ENCODE measurements at regions not wholly inside any gene's neighbourhood (a gene's known extent, or its start where the extent isn't known, plus 50 kb on each side); places are given as distances from the start of the nearest gene placed in this dataset.

GRCh38 chr3:22485954-22486353 is 717.2 kb upstream of the UBE2E2 start:
- WGBS, result 94% methylated on average over 2 of the region's 3 CpGs
- no peak overlapping the region for H3K4me3 ChIP-seq (ENCODE audit: low read length)
- H3K36me3 ChIP-seq (ENCODE audit: insufficient read depth, low read length), result no peaks in the 10 kb centered on the region
- no peak overlapping the region for H3K27ac ChIP-seq (ENCODE audit: low read depth, low read length)
- no peaks in the 10 kb centered on the region for H3K9me3 ChIP-seq (ENCODE audit: insufficient read depth, low read depth, low read length)
- H3K9ac ChIP-seq (ENCODE audit: low read depth, low read length), result no peak overlapping the region
- no peaks in the 10 kb centered on the region for H3K4me1 ChIP-seq (ENCODE audit: insufficient read depth, low read length)
- H3K27me3 ChIP-seq (ENCODE audit: insufficient read depth, low read length), result no peaks in the 10 kb centered on the region

GRCh38 chr3:22490747-22491146 is 712.4 kb upstream of the UBE2E2 start:
- H3K36me3 ChIP-seq (ENCODE audit: insufficient read depth, low read length), result no peaks in the 10 kb centered on the region
- H3K4me3 ChIP-seq (ENCODE audit: low read length), result no peak overlapping the region
- 84% methylated on average over 1 of the region's 1 CpG for WGBS
- peaks cover 13% of the 10 kb centered on the region for H3K4me1 ChIP-seq (ENCODE audit: insufficient read depth, low read length)
- no peaks in the 10 kb centered on the region for H3K9me3 ChIP-seq (ENCODE audit: insufficient read depth, low read depth, low read length)
- no peak overlapping the region for H3K27ac ChIP-seq (ENCODE audit: low read depth, low read length)
- H3K9ac ChIP-seq (ENCODE audit: low read depth, low read length), result no peak overlapping the region
- peaks cover 5% of the 10 kb centered on the region; the same call in 1 of the 2 replicates for H3K27me3 ChIP-seq (ENCODE audit: insufficient read depth, low read length)

DNA sequence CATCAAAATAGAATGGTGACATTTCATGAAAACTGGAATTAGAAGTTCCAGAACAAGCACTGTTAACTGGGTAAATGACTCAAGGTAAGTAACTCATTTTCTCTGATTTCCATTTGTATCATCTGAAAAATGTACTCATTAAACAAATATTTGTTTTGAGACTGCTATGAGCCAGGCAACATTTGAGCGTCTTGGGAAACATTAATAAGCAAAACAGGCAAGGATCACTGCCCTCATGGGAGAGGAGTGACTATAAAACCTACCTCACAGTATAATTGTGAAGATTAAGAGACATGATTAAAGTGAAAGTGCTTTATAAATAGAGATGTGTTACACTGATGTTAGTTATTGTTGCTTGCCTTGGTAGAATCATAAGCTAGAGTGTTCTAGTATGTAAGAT is 711.8 kb upstream of the UBE2E2 start:
- H3K4me1 ChIP-seq (ENCODE audit: insufficient read depth, low read length), result peaks cover 16% of the 10 kb centered on the region
- H3K9me3 ChIP-seq (ENCODE audit: insufficient read depth, low read depth, low read length), result no peaks in the 10 kb centered on the region
- WGBS, result 91% methylated on average over 1 of the region's 1 CpG
- no peak overlapping the region for H3K4me3 ChIP-seq (ENCODE audit: low read length)
- H3K9ac ChIP-seq (ENCODE audit: low read depth, low read length), result no peak overlapping the region
- no peaks in the 10 kb centered on the region for H3K36me3 ChIP-seq (ENCODE audit: insufficient read depth, low read length)
- H3K27me3 ChIP-seq (ENCODE audit: insufficient read depth, low read length), result peaks cover 9% of the 10 kb centered on the region
- H3K27ac ChIP-seq (ENCODE audit: low read depth, low read length), result no peak overlapping the region

DNA sequence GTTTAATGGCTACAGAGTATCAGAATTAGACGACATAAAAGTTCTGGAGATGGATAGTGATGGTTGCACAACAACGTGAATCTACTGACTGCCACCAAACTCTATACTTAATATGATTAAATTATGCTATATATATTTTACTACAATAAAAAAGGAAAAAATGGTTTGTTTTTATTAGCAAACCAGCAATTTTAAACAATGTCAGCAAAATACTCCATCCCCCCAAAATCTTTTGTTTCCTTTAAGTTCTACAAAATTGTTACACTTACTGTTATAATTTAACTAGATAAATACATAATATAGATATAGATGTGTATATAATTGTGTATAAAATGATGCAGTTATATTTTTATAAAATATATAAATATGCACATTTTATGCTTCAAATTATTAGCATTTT is 710.8 kb upstream of the UBE2E2 start:
- 100% methylated on average over 1 of the region's 2 CpGs for WGBS

DNA sequence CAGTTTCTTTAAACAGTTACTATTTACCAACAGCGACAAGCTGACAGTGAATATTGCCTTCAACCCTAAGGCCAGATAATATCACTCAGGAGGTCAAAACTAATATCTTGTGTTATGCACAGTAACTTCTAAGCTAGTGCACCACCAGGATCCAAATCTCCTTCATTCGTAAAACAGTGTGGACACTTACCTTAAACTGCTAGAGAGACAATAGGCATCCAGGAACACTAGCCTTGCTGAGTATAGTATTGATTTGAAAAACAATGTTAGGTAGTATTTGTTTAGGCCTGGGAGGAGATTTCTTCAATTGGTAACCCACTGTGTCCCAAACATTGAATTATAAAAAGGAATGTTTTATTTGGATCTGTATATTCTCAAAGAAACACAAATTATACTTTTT is 707.9 kb upstream of the UBE2E2 start:
- Histone ChIP-seq H3K27me3 (ENCODE audit: insufficient read depth, low read length) (peaks cover 21% of the 10 kb centered on the region), H3K4me1 (ENCODE audit: insufficient read depth, low read length) (peaks cover 16% of the 10 kb centered on the region), H3K36me3 (ENCODE audit: insufficient read depth, low read length) (no peaks in the 10 kb centered on the region), H3K9me3 (ENCODE audit: insufficient read depth, low read depth, low read length) (no peaks in the 10 kb centered on the region), H3K27ac (ENCODE audit: low read depth, low read length) (no peak overlapping the region), H3K9ac (ENCODE audit: low read depth, low read length) (no peak overlapping the region), H3K4me3 (ENCODE audit: low read length) (no peak overlapping the region)
- 32% methylated on average over 2 of the region's 2 CpGs for WGBS

More for the DNA sequence above, 710.8 kb upstream of the UBE2E2 start:
- H3K27me3 ChIP-seq (ENCODE audit: insufficient read depth, low read length), result peaks cover 16% of the 10 kb centered on the region
- no peaks in the 10 kb centered on the region for H3K9me3 ChIP-seq (ENCODE audit: insufficient read depth, low read depth, low read length)
- H3K4me3 ChIP-seq (ENCODE audit: low read length), result no peak overlapping the region
- no peak overlapping the region for H3K27ac ChIP-seq (ENCODE audit: low read depth, low read length)
- H3K9ac ChIP-seq (ENCODE audit: low read depth, low read length), result no peak overlapping the region
- H3K4me1 ChIP-seq (ENCODE audit: insufficient read depth, low read length), result peaks cover 16% of the 10 kb centered on the region
- no peaks in the 10 kb centered on the region for H3K36me3 ChIP-seq (ENCODE audit: insufficient read depth, low read length)

- no peaks in the 10 kb centered on the region for H3K36me3 ChIP-seq (ENCODE audit: insufficient read depth, low read length)
- peaks cover 21% of the 10 kb centered on the region for H3K27me3 ChIP-seq (ENCODE audit: insufficient read depth, low read length)
- H3K27ac ChIP-seq (ENCODE audit: low read depth, low read length), result no peak overlapping the region
- no peak overlapping the region for H3K9ac ChIP-seq (ENCODE audit: low read depth, low read length)
- peaks cover 16% of the 10 kb centered on the region for H3K4me1 ChIP-seq (ENCODE audit: insufficient read depth, low read length)
- H3K4me3 ChIP-seq (ENCODE audit: low read length), result no peak overlapping the region
- no peaks in the 10 kb centered on the region for H3K9me3 ChIP-seq (ENCODE audit: insufficient read depth, low read depth, low read length)
- WGBS, result 83% methylated on average over 1 of the region's 1 CpG
Measured at GRCh38 chr3:22495791-22496190, 707.3 kb upstream of the UBE2E2 start.

- peaks cover 16% of the 10 kb centered on the region for H3K4me1 ChIP-seq (ENCODE audit: insufficient read depth, low read length)
- H3K36me3 ChIP-seq (ENCODE audit: insufficient read depth, low read length), result no peaks in the 10 kb centered on the region
- peaks cover 21% of the 10 kb centered on the region for H3K27me3 ChIP-seq (ENCODE audit: insufficient read depth, low read length)
- H3K27ac ChIP-seq (ENCODE audit: low read depth, low read length), result no peak overlapping the region
- no peak overlapping the region for H3K4me3 ChIP-seq (ENCODE audit: low read length)
- 92% methylated on average over 1 of the region's 1 CpG for WGBS
- H3K9ac ChIP-seq (ENCODE audit: low read depth, low read length), result no peak overlapping the region
- H3K9me3 ChIP-seq (ENCODE audit: insufficient read depth, low read depth, low read length), result no peaks in the 10 kb centered on the region
Measured at GRCh38 chr3:22496641-22497040, 706.5 kb upstream of the UBE2E2 start.

DNA sequence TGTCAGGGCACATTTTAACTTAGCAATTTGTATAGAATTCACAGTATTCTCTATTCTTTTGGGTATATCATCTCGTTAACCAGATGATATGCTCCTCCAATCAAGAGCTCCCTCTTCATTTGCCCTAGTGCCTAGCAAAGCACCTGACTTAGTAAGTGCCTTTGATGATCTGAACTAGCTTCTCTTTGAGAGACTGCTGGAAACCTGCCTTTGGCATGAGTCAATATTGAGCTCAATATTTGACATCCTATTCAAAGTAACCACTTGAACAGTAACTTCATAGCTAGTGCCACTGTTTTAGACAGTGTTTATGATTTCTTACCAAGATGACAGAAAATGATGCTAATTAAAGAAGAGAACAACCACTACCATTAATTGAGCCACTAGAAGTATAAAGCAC is 696.3 kb upstream of the UBE2E2 start:
- no peaks in the 10 kb centered on the region for H3K4me1 ChIP-seq (ENCODE audit: insufficient read depth, low read length)
- H3K27ac ChIP-seq (ENCODE audit: low read depth, low read length), result no peak overlapping the region
- H3K36me3 ChIP-seq (ENCODE audit: insufficient read depth, low read length), result no peaks in the 10 kb centered on the region
- no peaks in the 10 kb centered on the region for H3K9me3 ChIP-seq (ENCODE audit: insufficient read depth, low read depth, low read length)
- no peaks in the 10 kb centered on the region for H3K27me3 ChIP-seq (ENCODE audit: insufficient read depth, low read length)
- no peak overlapping the region for H3K9ac ChIP-seq (ENCODE audit: low read depth, low read length)
- 70% methylated on average over 1 of the region's 1 CpG for WGBS
- H3K4me3 ChIP-seq (ENCODE audit: low read length), result no peak overlapping the region

DNA sequence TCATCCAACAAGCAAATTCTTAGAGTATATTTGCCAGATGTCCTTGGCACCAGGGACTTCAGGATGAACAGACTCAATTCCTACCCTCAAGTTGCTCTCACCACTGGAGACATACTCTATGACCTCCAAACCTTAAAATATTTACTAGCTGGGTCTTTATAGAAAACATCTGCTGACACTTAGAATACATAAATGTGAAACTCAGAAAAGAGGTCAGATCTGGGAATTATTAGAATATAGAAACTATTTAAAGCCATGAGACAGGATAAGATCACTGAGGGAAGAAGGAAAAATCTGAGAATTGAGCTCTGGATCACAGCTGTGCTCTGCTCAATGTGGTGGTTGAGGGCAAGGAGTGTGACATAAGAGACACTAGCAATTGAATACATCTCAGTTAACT is 695.4 kb upstream of the UBE2E2 start:
- Histone ChIP-seq H3K4me3 (ENCODE audit: low read length) (no peak overlapping the region), H3K4me1 (ENCODE audit: insufficient read depth, low read length) (no peaks in the 10 kb centered on the region), H3K27ac (ENCODE audit: low read depth, low read length) (no peak overlapping the region), H3K9ac (ENCODE audit: low read depth, low read length) (no peak overlapping the region), H3K9me3 (ENCODE audit: insufficient read depth, low read depth, low read length) (no peaks in the 10 kb centered on the region), H3K36me3 (ENCODE audit: insufficient read depth, low read length) (no peaks in the 10 kb centered on the region), H3K27me3 (ENCODE audit: insufficient read depth, low read length) (no peaks in the 10 kb centered on the region)

GRCh38 chr3:22523925-22524324 is 679.2 kb upstream of the UBE2E2 start:
- H3K4me3 ChIP-seq (ENCODE audit: low read length), result no peak overlapping the region
- H3K36me3 ChIP-seq (ENCODE audit: insufficient read depth, low read length), result no peaks in the 10 kb centered on the region
- H3K9ac ChIP-seq (ENCODE audit: low read depth, low read length), result no peak overlapping the region
- no peaks in the 10 kb centered on the region for H3K27me3 ChIP-seq (ENCODE audit: insufficient read depth, low read length)
- WGBS, result 100% methylated on average over 1 of the region's 3 CpGs
- H3K9me3 ChIP-seq (ENCODE audit: insufficient read depth, low read depth, low read length), result no peaks in the 10 kb centered on the region
- H3K27ac ChIP-seq (ENCODE audit: low read depth, low read length), result no peak overlapping the region
- H3K4me1 ChIP-seq (ENCODE audit: insufficient read depth, low read length), result no peaks in the 10 kb centered on the region

DNA sequence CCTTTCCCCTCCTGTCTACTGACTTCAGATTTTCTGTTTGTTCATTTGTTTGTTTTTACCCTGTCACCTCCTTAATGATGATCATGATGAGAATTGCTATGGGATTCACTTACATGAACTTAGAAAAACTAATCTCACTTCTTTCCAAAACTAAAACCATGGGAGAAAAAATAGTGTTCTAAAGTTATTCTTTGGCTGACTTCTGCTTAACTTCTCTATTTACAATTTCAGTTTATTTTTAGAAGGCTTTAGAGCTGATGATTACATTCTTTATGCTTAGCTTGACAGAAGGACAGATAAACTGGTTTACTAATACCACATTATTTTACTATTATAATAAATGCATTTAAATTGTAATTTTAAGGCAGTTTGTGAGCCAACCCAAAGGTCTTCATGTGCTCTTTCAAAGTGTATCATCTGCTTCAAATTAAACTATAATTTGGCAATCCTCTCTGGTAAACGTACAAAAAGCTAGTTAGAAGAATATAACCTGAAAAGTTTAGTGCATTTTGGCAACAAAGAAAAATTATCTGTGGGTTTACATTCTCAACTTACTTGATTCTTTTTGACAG is 676.8 kb upstream of the UBE2E2 start:
- no peaks in the 10 kb centered on the region for H3K9me3 ChIP-seq (ENCODE audit: insufficient read depth, low read depth, low read length)
- H3K4me1 ChIP-seq (ENCODE audit: insufficient read depth, low read length), result no peaks in the 10 kb centered on the region
- no peak overlapping the region for H3K27ac ChIP-seq (ENCODE audit: low read depth, low read length)
- no peaks in the 10 kb centered on the region for H3K27me3 ChIP-seq (ENCODE audit: insufficient read depth, low read length)
- no CpG with 5 or more reads among the region's 1 CpG for WGBS
- H3K4me3 ChIP-seq (ENCODE audit: low read length), result no peak overlapping the region
- H3K36me3 ChIP-seq (ENCODE audit: insufficient read depth, low read length), result no peaks in the 10 kb centered on the region
- no peak overlapping the region for H3K9ac ChIP-seq (ENCODE audit: low read depth, low read length)

DNA sequence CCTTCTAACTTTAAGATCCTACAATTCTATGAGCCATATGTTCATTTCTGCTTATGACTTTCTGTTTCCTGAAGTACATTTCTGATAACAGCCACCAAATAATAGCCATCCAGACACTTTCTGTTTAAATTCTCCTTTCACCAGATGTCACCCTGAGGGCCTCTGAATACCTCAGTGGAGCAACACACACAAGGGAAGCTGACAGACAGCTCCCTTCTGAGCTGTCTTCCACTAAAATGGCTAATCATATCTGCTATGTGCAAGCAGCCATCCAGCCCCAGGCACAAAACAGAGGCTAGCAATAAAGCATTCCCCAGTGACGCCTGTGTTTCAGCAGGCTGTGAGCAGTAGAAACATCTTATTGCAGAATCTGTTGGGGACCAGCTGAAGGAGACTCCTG is 666.6 kb upstream of the UBE2E2 start:
- 79% methylated on average over 1 of the region's 1 CpG for WGBS
- Histone ChIP-seq H3K4me1 (ENCODE audit: insufficient read depth, low read length) (no peaks in the 10 kb centered on the region), H3K4me3 (ENCODE audit: low read length) (no peak overlapping the region), H3K9ac (ENCODE audit: low read depth, low read length) (no peak overlapping the region), H3K27me3 (ENCODE audit: insufficient read depth, low read length) (no peaks in the 10 kb centered on the region), H3K27ac (ENCODE audit: low read depth, low read length) (no peak overlapping the region), H3K36me3 (ENCODE audit: insufficient read depth, low read length) (no peaks in the 10 kb centered on the region), H3K9me3 (ENCODE audit: insufficient read depth, low read depth, low read length) (peaks cover 3% of the 10 kb centered on the region; the same call in 1 of the 2 replicates)
